ENCODE measurements at regions not wholly inside any gene's neighbourhood (a gene's known extent, or its start where the extent isn't known, plus 50 kb on each side); places are given as distances from the start of the nearest gene placed in this dataset.

DNA sequence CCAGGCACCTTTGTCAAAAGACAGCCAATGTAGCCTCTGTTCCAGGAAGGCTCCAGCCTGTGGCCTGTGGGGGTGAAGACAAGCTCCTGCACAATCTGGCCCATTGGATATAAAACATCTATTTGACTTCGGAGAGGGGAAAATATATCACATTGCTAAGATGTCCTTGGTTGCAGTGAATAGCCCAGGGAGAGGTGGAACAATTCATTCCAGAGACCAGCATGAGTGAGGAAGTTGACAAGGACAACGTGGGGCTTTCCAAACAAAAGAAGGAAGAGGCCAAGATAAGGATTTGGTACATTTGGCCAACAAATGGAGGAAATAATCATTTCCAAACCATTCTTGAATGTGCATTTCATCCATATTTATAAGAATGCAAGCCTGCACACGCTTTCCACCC, 187.0 kb downstream of the ETS2 start:
- TF ChIP-seq CTCF (IDR thresholded peaks at IDR 0.05) (no peak), POLR2A (IDR thresholded peaks at IDR 0.05) (no peak)
- no peaks in the 10 kb centered on the region for H3K27me3 ChIP-seq
- no peaks in the 10 kb centered on the region for H3K9me3 ChIP-seq
- no peak overlapping the region for H3K4me3 ChIP-seq
- 37 to 52% methylated on average over 3 of the region's 3 CpGs for WGBS, 2 donors
- peak overlapping the region; percentile 1 to 78 for H3K27ac ChIP-seq
- intact Hi-C loops (cut with DNase I; ENCODE audit: low total_unique reads), result no loop called here
- no peak for DNase-seq
- no peaks in the 10 kb centered on the region for H3K36me3 ChIP-seq (ENCODE audit: low read depth, missing control alignments)
- peaks cover 62% of the 10 kb centered on the region for H3K4me1 ChIP-seq

GRCh38 chr21:38990424-38990794, 184.7 kb downstream of the ETS2 start:
- no peaks in the 10 kb centered on the region for H3K9me3 ChIP-seq
- H3K4me1 ChIP-seq, result peaks cover 77% of the 10 kb centered on the region
- H3K27me3 ChIP-seq, result no peaks in the 10 kb centered on the region
- H3K36me3 ChIP-seq (ENCODE audit: low read depth, missing control alignments), result no peaks in the 10 kb centered on the region
- TF ChIP-seq CTCF (IDR thresholded peaks at IDR 0.05) (no peak), POLR2A (IDR thresholded peaks at IDR 0.05) (no peak)
- intact Hi-C loops (cut with DNase I; ENCODE audit: low total_unique reads), result no loop called here
- DNase-seq, result no peak
- no peak overlapping the region for H3K4me3 ChIP-seq
- peak overlapping the region in 1 of 2 donors; percentile 78 for H3K27ac ChIP-seq
- WGBS, 2 donors, result 63% methylated on average over 9 to 12 of the region's 12 CpGs

DNA sequence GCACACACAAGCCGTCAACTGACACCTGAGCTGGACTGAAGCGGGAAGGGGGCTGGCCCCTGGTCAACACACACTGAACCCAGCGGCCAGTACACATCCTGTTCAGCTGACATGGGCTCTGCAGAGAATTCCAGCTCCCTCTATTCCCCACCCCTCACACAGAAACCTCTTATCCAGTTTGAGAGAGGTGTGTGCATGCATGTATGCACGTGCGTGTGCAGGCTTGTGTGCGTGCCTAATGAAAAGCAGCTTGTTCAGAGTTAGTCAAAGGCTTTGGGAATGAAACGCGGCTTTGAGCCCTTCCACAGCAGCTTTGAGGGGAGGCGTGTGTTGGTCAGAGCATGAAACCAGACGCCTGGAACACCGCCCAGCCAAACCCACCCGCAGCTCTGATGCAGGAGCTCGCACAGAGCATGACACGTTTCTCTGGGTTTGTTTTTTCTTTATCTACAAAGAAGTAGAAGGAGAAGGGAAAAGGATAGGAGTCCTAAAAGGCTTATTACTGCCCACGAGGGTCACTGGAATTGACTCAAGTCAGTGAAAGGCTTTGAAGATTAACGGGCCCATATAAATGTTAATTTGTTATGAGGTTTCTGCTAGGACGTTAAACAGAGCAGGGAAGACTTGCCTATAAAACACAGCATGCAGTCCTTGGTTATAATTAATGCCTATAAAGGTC, 184.2 kb downstream of the ETS2 start:
- no peaks in the 10 kb centered on the region for H3K9me3 ChIP-seq
- H3K36me3 ChIP-seq (ENCODE audit: low read depth, missing control alignments), result no peaks in the 10 kb centered on the region
- H3K4me3 ChIP-seq, result no peak overlapping the region
- H3K27ac ChIP-seq, result no peak overlapping the region
- no peaks in the 10 kb centered on the region for H3K27me3 ChIP-seq
- TF ChIP-seq POLR2A (IDR thresholded peaks at IDR 0.05) (no peak), CTCF (IDR thresholded peaks at IDR 0.05) (no peak)
- DNase-seq, result no peak
- intact Hi-C loops (cut with DNase I; ENCODE audit: low total_unique reads), result no loop called here
- 40 to 45% methylated on average over 15 to 17 of the region's 17 CpGs for WGBS, 2 donors
- H3K4me1 ChIP-seq, result peaks cover 82% of the 10 kb centered on the region

DNA sequence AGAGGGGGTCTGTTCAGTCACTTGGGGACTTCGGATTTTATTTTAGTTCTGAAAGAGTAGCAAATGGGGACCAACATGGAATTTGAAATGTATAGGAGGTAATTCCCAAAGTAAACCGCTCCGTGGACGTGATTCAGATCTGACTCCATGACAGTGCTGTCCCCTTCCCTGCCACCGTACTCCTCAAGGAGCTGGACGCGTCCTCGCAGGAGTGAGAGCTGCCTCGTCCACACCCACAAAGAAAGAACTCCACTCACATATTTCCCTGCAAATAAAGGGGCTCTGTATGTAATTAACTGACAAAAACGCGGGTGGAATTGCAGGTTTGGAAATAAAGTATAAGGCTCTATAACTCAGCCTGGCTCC, 183.6 kb downstream of the ETS2 start:
- H3K4me1 ChIP-seq, result peaks cover 87% of the 10 kb centered on the region
- intact Hi-C loops (cut with DNase I; ENCODE audit: low total_unique reads), result no loop called here

More for the DNA sequence above, 183.6 kb downstream of the ETS2 start:
- no peaks in the 10 kb centered on the region for H3K27me3 ChIP-seq
- H3K36me3 ChIP-seq (ENCODE audit: low read depth, missing control alignments), result no peaks in the 10 kb centered on the region
- H3K4me3 ChIP-seq, result no peak overlapping the region
- no peak for TF ChIP-seq CTCF (IDR thresholded peaks at IDR 0.05)
- no peak for TF ChIP-seq POLR2A (IDR thresholded peaks at IDR 0.05)
- 83 to 84% methylated on average over 11 of the region's 11 CpGs for WGBS, 2 donors
- DNase-seq, result no peak
- no peaks in the 10 kb centered on the region for H3K9me3 ChIP-seq
- H3K27ac ChIP-seq, result no peak overlapping the region
